ENCODE measurements at regions not wholly inside any gene's neighbourhood (a gene's known extent, or its start where the extent isn't known, plus 50 kb on each side); places are given as distances from the start of the nearest gene placed in this dataset.

DNA sequence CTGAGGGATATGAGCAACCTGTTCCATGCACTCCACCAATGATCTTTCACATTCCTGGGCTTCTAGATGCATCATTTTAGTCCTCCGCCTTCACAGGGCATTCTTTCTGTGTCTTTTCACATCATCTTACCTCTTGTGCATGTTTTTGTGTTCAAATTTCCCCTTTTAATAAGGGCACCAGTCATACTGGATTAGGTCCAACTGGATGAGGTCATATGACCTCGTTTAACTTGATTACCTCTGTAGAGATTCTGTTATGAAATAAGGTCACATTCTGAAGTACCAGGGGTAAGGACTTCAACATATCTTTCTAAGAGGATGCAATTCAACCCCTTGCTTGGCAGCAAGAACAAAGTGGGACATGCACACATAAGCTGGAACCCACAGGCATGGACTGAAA lies 335.3 kb upstream of the TLE4 start:
- no peak overlapping the region for H3K27ac ChIP-seq
- DNase-seq (no peak), ATAC-seq (no peak)
- no peaks in the 10 kb centered on the region for H3K27me3 ChIP-seq
- TF ChIP-seq, protein P1, sequence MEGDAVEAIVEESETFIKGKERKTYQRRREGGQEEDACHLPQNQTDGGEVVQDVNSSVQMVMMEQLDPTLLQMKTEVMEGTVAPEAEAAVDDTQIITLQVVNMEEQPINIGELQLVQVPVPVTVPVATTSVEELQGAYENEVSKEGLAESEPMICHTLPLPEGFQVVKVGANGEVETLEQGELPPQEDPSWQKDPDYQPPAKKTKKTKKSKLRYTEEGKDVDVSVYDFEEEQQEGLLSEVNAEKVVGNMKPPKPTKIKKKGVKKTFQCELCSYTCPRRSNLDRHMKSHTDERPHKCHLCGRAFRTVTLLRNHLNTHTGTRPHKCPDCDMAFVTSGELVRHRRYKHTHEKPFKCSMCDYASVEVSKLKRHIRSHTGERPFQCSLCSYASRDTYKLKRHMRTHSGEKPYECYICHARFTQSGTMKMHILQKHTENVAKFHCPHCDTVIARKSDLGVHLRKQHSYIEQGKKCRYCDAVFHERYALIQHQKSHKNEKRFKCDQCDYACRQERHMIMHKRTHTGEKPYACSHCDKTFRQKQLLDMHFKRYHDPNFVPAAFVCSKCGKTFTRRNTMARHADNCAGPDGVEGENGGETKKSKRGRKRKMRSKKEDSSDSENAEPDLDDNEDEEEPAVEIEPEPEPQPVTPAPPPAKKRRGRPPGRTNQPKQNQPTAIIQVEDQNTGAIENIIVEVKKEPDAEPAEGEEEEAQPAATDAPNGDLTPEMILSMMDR (IDR thresholded peaks at IDR 0.05), result no peak
- intact Hi-C loops (cut with DNase I), result no loop called here
- H3K4me1 ChIP-seq, result peaks cover 0 to 7% of the 10 kb centered on the region in 2 donors
- H3K4me3 ChIP-seq, result no peak overlapping the region
- H3K9me3 ChIP-seq, result peaks cover 0 to 14% of the 10 kb centered on the region in 2 donors
- H3K36me3 ChIP-seq, result no peaks in the 10 kb centered on the region

DNA sequence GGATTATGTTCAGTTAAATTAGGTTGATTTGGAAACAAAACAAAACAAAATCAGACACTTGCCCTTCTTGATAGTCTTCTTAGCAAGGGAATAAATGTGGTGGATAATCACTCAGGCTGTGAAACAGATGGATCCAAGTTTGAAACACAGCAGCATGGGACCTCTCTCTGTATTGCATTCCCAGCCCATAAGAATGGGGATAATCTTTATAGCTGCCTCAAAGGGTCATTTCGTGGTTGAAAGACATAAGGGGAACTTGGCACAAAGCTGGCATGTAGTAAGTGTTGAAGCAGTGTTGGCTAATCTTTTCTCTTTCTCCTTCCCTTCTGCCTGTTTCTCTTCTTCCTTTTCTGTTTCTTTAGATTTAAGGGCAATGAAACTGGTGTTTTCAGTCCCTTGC lies 333.9 kb upstream of the TLE4 start:
- H3K4me3 ChIP-seq, result no peak overlapping the region
- DNase-seq (no peak), ATAC-seq (no peak)
- H3K9me3 ChIP-seq, result peaks cover 0 to 2% of the 10 kb centered on the region in 2 donors
- TF ChIP-seq, protein P1 (IDR thresholded peaks at IDR 0.05), result no peak
- no peak overlapping the region for H3K27ac ChIP-seq
- peaks cover 0 to 7% of the 10 kb centered on the region in 2 donors for H3K4me1 ChIP-seq
- intact Hi-C loops (cut with DNase I), result no loop called here
- no peaks in the 10 kb centered on the region for H3K36me3 ChIP-seq
- no peaks in the 10 kb centered on the region for H3K27me3 ChIP-seq

DNA sequence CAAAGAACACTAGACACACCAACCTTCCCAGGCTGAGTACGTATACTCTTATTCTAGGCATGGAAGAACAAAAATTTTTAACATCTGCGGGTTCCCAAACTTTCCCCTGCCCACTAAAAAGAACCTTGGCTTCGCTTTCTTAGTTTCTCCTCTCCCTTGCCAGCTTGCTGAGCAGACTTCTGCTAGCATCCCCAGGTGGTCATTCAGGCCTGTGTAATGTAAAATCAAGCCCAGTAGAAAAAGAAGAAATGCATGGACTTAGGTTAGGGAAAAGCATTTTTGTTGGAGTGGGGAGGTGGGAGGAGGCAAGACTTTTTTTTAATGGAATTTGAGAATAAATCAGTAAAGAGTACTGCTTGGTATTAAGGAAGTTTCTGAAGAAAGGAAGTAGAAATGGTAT lies 331.0 kb upstream of the TLE4 start:
- H3K27ac ChIP-seq, result no peak overlapping the region
- ATAC-seq, result no peak
- intact Hi-C loops (cut with DNase I), result no loop called here
- H3K36me3 ChIP-seq, result no peaks in the 10 kb centered on the region
- no peak overlapping the region for H3K4me3 ChIP-seq
- H3K4me1 ChIP-seq, result peaks cover 0 to 7% of the 10 kb centered on the region in 2 donors
- no peak for DNase-seq
- TF ChIP-seq, protein P1 (IDR thresholded peaks at IDR 0.05), result no peak
- no peaks in the 10 kb centered on the region for H3K27me3 ChIP-seq
- no peaks in the 10 kb centered on the region for H3K9me3 ChIP-seq

DNA sequence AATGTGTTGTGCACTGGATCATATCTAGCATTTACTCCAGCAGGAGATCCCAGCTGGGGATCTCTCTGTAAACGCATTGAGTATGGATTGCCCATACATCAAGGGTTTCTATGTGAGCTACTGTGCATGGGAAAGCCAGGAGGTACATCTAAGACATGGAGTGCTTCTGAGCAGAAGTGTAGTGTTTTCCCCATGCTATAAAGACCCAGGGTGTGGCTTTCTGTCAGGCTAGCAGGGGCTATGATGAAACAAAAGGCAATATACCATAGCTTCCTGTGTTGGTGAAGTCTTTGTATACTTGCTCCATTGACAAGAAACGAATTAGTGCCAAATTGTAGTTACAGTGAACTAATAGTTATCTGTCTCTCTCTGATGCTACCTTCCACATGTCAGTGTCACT lies 329.3 kb upstream of the TLE4 start:
- intact Hi-C loops (cut with DNase I), result no loop called here
- DNase-seq (no peak), ATAC-seq (no peak)
- Histone ChIP-seq H3K36me3 (no peaks in the 10 kb centered on the region), H3K4me3 (no peak overlapping the region), H3K4me1 (peaks cover 0 to 7% of the 10 kb centered on the region in 2 donors), H3K27ac (no peak overlapping the region), H3K27me3 (no peaks in the 10 kb centered on the region), H3K9me3 (no peaks in the 10 kb centered on the region)
- TF ChIP-seq, protein P1 (IDR thresholded peaks at IDR 0.05), result no peak

DNA sequence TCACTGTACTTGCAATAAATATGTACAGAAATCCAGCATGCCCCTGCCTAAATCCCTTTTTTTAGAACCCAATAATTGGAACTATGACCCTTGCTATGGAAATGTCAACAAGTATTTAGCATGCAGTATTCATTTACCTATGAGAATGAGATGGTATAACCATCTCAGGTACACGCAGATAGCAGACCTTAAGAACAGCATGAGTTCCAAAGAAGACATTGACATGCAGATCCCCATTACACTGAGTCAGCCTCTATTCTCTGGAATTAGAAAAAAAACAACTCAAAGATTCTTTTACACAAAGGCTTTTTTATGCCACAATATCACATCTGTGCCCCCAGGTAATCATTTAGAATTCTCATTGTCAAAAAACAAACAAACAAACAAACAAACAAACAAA lies 325.6 kb upstream of the TLE4 start:
- intact Hi-C loops (cut with DNase I), result no loop called here
- no peak overlapping the region for H3K27ac ChIP-seq
- H3K9me3 ChIP-seq, result no peaks in the 10 kb centered on the region
- DNase-seq (no peak), ATAC-seq (no peak)
- no peaks in the 10 kb centered on the region for H3K36me3 ChIP-seq
- TF ChIP-seq, protein P1 (IDR thresholded peaks at IDR 0.05), result no peak
- H3K27me3 ChIP-seq, result no peaks in the 10 kb centered on the region
- H3K4me1 ChIP-seq, result no peaks in the 10 kb centered on the region
- no peak overlapping the region for H3K4me3 ChIP-seq

All from left lung (tissue), 4 donors.